ENCODE measurements at regions not wholly inside any gene's neighbourhood (a gene's known extent, or its start where the extent isn't known, plus 50 kb on each side); places are given as distances from the start of the nearest gene placed in this dataset.

DNA sequence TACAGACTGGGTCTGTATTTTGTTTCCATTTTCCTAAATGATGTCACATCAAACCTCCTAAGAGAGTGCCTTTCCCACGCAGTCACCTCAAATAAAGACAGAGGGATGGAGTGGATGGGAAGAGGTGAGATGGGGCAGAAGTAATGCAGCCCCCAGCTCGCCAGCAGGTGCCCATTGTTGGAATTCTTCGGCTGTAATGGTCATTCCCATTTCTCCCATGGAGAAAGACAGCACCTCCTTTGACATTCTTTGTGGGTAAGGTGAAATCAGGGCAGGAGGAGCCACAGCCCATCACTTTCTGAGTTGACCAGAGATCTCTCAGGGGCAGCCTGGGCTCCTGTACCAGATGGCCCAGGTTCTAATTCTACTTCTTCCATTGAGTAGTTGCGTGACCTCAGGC is 84.4 kb upstream of the NR2F2 start:
- H3K27me3 ChIP-seq (ENCODE audit: insufficient read depth, low read length), result no peaks in the 10 kb centered on the region
- H3K9me3 ChIP-seq (ENCODE audit: low read length), result peaks cover 7% of the 10 kb centered on the region
- peaks cover 6% of the 10 kb centered on the region for H3K36me3 ChIP-seq (ENCODE audit: insufficient read depth, low read length)
- H3K4me1 ChIP-seq (ENCODE audit: insufficient read depth, low read length), result peaks cover 3% of the 10 kb centered on the region
- H3K4me3 ChIP-seq (ENCODE audit: low read length), result no peak overlapping the region
- H2AFZ ChIP-seq (ENCODE audit: low read depth, low read length), result no peak overlapping the region

DNA sequence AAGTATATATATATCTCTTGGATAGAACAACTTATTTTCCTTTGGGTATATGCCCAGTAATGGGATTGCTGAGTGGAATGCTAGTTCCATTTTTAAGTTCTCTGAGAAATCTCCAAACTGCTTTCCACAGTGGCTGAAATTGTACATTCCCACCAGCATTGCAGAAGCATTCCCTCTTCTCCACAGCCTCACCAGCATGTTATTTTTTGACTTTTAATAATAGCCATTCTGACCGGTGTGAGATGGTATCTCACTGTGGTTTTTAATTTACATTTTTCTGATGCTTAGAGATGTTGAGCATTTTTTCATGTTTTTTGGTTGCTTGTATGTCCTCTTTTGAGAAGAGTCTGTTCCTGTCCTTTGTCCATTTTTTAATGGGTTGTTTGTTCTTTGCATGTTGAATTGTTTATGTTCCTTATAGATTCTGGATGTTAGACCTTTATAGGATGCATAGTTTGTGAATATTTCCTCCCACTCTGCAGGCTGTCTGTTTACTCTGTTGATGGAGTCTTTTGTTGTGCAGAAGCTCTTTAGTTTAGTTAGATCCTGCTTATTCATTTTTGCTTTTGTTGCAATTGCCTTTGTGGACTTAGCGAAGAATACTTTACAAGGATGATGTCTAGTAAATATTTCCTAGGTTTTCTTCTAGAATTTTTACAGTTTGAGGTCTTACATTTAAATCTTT is 82.7 kb upstream of the NR2F2 start:
- Histone ChIP-seq H3K27me3 (ENCODE audit: insufficient read depth, low read length) (no peaks in the 10 kb centered on the region), H3K4me1 (ENCODE audit: insufficient read depth, low read length) (peaks cover 3% of the 10 kb centered on the region), H2AFZ (ENCODE audit: low read depth, low read length) (no peak overlapping the region), H3K36me3 (ENCODE audit: insufficient read depth, low read length) (peaks cover 15% of the 10 kb centered on the region), H3K4me3 (ENCODE audit: low read length) (no peak overlapping the region), H3K9me3 (ENCODE audit: low read length) (peaks cover 7% of the 10 kb centered on the region)

DNA sequence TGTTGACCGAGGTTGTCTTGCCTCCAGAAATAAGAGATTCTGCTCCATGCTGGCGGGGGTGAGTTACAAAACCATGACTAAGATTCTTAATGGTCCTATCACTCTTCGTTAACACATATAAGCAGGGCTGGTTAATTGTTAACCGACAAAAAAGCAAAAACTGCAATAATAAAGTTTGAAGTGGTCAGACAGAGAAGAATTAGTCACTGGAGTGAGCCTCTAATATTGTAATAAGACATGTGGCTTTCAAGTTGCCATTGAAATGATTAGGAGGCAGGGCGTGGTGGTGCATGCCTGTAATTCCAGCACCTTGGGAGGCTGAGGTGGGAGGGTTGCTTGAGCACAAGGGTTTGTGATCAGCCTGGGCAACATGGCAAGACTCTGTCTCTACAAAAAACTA is 78.4 kb upstream of the NR2F2 start:
- Histone ChIP-seq H3K9me3 (ENCODE audit: low read length) (peaks cover 4% of the 10 kb centered on the region), H3K4me1 (ENCODE audit: insufficient read depth, low read length) (peaks cover 8% of the 10 kb centered on the region), H2AFZ (ENCODE audit: low read depth, low read length) (no peak overlapping the region), H3K4me3 (ENCODE audit: low read length) (no peak overlapping the region), H3K36me3 (ENCODE audit: insufficient read depth, low read length) (peaks cover 33% of the 10 kb centered on the region), H3K27me3 (ENCODE audit: insufficient read depth, low read length) (no peaks in the 10 kb centered on the region)

DNA sequence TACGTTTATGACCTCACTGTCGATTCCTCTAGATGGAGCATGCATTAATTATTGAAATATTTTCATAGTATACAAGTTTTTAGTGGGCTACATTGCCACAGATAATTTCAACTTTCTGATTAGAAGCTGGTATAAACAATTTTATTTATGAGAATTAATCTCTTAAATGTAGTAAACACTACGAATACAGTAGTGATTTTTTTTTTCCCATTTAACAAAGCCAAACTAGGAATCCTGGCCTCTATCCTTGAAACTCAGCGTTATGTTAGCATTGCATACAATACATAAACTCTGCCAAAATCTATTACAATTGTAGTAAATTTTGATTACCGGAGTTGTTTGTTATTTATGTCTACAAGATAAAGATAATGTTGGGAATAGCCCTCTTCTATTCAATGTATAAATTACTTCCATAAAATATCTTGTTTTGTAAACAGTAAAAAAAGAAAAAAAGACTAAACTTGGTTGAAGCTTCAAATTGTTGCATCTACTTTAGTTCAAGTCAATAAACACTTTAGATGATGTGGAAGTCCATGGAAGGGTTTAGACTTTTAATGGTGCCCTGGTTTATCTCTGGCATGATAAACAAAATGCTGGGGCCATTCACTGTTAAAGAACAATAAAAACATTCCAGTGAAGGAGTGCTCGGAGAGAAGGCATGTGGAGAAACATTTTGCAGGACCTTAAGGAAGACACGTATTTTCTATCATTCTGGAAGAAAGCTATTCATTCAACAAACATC is 77.3 kb upstream of the NR2F2 start:
- H2AFZ ChIP-seq (ENCODE audit: low read depth, low read length), result no peak overlapping the region
- peaks cover 33% of the 10 kb centered on the region for H3K36me3 ChIP-seq (ENCODE audit: insufficient read depth, low read length)
- no peaks in the 10 kb centered on the region for H3K27me3 ChIP-seq (ENCODE audit: insufficient read depth, low read length)
- H3K4me1 ChIP-seq (ENCODE audit: insufficient read depth, low read length), result peaks cover 8% of the 10 kb centered on the region
- peaks cover 2% of the 10 kb centered on the region for H3K9me3 ChIP-seq (ENCODE audit: low read length)
- H3K4me3 ChIP-seq (ENCODE audit: low read length), result no peak overlapping the region

DNA sequence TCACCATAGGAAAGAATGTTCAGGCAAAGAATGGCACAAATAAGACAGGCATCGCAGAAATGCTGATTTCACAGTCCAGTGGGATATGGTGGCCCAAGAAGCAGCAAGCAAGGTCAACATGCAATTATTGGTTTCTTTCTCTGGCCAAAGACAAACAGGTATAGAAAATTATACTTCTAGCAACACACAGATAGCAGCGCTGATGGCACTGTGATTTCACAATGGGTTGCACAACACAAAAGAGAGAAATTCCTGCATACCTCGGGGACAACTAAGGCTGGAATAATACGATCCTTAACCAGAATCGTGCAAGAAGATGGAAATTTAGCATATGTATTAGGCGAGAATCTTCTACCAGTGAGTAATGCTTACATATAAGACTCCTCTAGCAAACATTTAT is 76.3 kb upstream of the NR2F2 start:
- Histone ChIP-seq H2AFZ (ENCODE audit: low read depth, low read length) (no peak overlapping the region), H3K4me3 (ENCODE audit: low read length) (no peak overlapping the region), H3K36me3 (ENCODE audit: insufficient read depth, low read length) (peaks cover 33% of the 10 kb centered on the region), H3K4me1 (ENCODE audit: insufficient read depth, low read length) (peaks cover 8% of the 10 kb centered on the region), H3K27me3 (ENCODE audit: insufficient read depth, low read length) (no peaks in the 10 kb centered on the region), H3K9me3 (ENCODE audit: low read length) (peaks cover 2% of the 10 kb centered on the region)

DNA sequence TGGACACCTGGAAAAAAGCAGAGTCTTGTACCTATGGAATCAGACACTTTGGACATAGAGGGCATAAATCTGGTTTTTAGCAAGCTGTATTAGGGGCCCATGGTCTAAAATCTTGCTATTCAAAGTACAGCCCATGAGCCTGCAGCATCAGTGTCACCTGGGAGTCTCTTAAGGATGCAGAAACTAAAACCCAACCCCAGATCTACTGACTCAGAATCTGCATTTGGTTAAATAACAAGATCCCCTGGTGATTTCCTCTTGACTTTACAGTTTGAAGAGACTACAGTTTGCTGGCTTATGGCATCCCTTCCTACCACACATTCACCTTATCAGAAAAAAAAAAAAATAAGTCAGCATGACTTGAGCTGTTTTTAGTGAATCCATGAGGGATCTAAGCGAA is 74.9 kb upstream of the NR2F2 start:
- H3K9me3 ChIP-seq (ENCODE audit: low read length), result no peaks in the 10 kb centered on the region
- peaks cover 8% of the 10 kb centered on the region for H3K4me1 ChIP-seq (ENCODE audit: insufficient read depth, low read length)
- H3K27me3 ChIP-seq (ENCODE audit: insufficient read depth, low read length), result no peaks in the 10 kb centered on the region
- H2AFZ ChIP-seq (ENCODE audit: low read depth, low read length), result no peak overlapping the region
- peaks cover 32% of the 10 kb centered on the region for H3K36me3 ChIP-seq (ENCODE audit: insufficient read depth, low read length)
- H3K4me3 ChIP-seq (ENCODE audit: low read length), result no peak overlapping the region

DNA sequence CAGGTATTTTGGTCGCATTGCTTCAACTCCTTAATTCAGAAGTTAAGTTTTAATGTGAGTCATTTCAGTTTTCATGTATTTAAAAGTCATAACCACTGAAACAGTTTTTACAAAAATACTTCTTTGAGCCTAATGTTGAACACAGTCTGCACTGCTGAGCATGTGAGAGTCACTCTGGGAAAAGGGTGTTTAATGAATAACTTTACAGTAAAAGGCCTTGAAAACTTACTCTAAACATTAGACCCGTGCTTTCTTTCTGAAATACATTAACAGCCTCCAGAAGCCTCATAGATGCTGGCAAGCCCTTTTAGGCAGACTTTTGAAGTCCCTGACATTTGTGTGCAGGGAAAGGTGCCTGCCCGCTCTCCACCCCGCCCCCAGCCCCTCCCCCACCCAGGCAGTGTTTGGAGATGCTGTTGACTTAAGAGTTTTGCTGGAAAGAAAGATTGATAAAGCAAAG is 68.9 kb upstream of the NR2F2 start:
- H3K36me3 ChIP-seq (ENCODE audit: insufficient read depth, low read length), result peaks cover 3% of the 10 kb centered on the region
- no peaks in the 10 kb centered on the region for H3K27me3 ChIP-seq (ENCODE audit: insufficient read depth, low read length)
- H2AFZ ChIP-seq (ENCODE audit: low read depth, low read length), result no peak overlapping the region
- no peaks in the 10 kb centered on the region for H3K9me3 ChIP-seq (ENCODE audit: low read length)
- H3K4me1 ChIP-seq (ENCODE audit: insufficient read depth, low read length), result peaks cover 26% of the 10 kb centered on the region
- no peak overlapping the region for H3K4me3 ChIP-seq (ENCODE audit: low read length)

DNA sequence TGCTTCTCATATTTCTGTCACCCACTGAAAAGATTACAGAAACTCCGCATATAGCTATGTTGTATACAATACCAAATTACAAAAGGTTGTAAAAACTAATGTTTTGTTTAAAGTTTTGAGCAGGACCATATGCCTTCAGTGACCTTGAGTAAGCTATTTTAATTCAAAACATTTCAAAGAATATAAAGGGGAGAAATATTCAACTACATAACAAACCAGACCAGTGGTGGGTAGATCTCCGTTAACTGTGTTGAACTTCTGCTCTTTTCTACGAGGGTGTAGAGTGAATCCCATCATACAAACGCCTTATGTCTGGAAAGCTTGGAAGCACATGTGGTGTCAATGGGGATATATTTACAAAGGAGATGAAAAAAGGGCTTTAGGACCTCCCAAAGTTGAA is 68.4 kb upstream of the NR2F2 start:
- Histone ChIP-seq H3K4me3 (ENCODE audit: low read length) (no peak overlapping the region), H3K36me3 (ENCODE audit: insufficient read depth, low read length) (peaks cover 3% of the 10 kb centered on the region), H3K27me3 (ENCODE audit: insufficient read depth, low read length) (no peaks in the 10 kb centered on the region), H3K4me1 (ENCODE audit: insufficient read depth, low read length) (peaks cover 28% of the 10 kb centered on the region), H3K9me3 (ENCODE audit: low read length) (no peaks in the 10 kb centered on the region), H2AFZ (ENCODE audit: low read depth, low read length) (no peak overlapping the region)

DNA sequence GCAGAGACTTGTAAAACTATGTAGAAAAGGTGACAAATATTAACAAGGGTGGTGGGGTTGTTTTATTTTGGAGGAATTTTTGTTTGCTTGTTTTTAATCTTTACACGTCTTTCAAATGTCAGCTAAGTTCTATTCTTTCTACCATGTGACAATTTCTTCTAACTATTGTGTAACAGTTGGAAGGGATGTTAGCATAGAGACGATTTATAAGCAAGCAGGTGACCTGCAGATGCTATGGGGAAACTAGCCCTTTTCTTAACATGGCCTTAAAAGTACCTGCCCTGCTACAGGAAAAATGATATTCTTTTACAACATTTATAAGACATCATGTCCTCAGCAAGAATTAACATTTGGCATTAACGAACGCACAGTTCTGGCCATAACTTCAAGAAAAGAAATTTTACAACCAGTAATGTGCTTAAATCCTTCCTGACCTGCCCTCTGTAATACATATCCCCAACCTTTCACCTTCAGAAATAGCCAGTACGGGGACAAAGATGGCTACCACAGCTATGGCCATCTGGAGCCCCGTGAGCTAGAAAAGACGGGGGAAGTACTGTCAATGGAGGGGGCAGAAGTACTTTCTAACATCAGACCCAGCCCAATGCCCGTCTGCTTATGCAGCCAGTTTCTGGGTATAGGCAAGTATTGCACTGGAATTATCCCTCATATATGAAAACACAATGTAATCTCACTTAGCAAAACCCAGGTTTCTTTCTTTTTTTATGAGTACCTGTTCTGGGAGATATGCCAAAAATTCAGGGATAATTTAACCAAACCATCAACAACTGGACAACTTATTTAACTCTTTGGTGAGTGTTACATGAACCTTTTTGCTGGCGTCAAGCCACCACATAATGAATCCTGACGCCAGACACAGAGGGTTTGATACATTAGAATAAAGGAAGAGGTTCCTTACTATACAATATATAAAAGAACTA is 67.7 kb upstream of the NR2F2 start:
- H3K4me1 ChIP-seq (ENCODE audit: insufficient read depth, low read length), result peaks cover 28% of the 10 kb centered on the region
- no peak overlapping the region for H3K4me3 ChIP-seq (ENCODE audit: low read length)
- no peaks in the 10 kb centered on the region for H3K27me3 ChIP-seq (ENCODE audit: insufficient read depth, low read length)
- H2AFZ ChIP-seq (ENCODE audit: low read depth, low read length), result no peak overlapping the region
- H3K36me3 ChIP-seq (ENCODE audit: insufficient read depth, low read length), result peaks cover 9% of the 10 kb centered on the region
- H3K9me3 ChIP-seq (ENCODE audit: low read length), result peaks cover 3% of the 10 kb centered on the region

DNA sequence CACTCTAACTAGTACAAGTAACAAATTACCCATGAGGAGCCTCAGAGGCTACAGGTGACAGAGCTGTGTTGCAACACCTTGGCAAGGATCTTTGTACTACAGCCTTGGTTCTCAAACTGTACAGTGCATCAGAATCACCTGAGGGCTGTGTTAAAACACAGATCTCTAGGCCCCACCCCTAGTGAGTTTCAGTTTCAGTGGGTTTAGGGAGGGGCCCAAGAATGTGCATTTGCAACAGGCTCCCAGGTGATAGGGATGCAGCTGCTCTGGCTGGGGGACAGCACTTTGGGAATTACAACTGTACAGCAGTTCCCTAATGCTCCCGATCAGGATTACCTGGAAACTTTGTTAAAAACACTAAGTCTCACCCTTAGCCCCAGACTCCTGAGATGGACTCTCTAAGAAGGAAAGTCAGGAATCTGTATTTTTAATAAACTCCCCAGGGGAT is 66.1 kb upstream of the NR2F2 start:
- Histone ChIP-seq H3K27me3 (ENCODE audit: insufficient read depth, low read length) (no peaks in the 10 kb centered on the region), H2AFZ (ENCODE audit: low read depth, low read length) (no peak overlapping the region), H3K36me3 (ENCODE audit: insufficient read depth, low read length) (peaks cover 19% of the 10 kb centered on the region), H3K4me1 (ENCODE audit: insufficient read depth, low read length) (peaks cover 28% of the 10 kb centered on the region), H3K4me3 (ENCODE audit: low read length) (no peak overlapping the region), H3K9me3 (ENCODE audit: low read length) (peaks cover 8% of the 10 kb centered on the region)

DNA sequence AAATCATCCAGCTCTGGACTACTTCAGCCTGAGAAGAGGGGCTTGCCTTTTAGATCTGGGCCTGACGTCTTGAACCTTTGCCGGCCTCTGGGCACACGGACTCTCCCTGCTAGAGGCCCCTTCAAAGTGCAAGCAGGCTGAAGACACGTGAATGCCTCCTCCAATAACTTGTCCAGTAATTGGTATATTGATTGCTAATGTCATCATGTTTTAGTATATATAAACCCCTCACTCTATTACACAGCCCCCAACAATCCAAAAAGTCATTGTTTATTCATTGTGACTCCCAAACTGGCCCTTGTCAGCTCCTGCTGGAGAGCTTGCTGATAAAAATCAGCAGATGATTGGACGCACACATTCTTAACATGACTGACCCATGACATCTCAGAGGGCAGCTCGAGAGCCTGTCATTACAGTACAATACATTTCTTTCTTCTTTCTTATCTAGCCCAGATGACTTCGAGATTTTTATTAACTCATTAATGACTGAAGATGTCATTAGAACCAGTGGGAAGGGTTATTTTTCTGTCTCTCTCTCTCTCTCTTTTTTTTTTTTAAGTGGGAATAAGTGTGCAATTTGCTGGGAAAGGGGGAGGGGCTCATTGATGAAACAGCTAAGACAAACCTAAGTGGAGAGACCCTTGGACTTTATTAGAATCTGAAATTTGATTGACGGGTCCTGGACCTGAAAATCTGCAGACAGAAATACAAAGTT is 65.5 kb upstream of the NR2F2 start:
- peaks cover 24% of the 10 kb centered on the region for H3K36me3 ChIP-seq (ENCODE audit: insufficient read depth, low read length)
- H3K4me1 ChIP-seq (ENCODE audit: insufficient read depth, low read length), result peaks cover 28% of the 10 kb centered on the region
- no peak overlapping the region for H3K4me3 ChIP-seq (ENCODE audit: low read length)
- no peak overlapping the region for H2AFZ ChIP-seq (ENCODE audit: low read depth, low read length)
- H3K27me3 ChIP-seq (ENCODE audit: insufficient read depth, low read length), result no peaks in the 10 kb centered on the region
- H3K9me3 ChIP-seq (ENCODE audit: low read length), result peaks cover 8% of the 10 kb centered on the region

DNA sequence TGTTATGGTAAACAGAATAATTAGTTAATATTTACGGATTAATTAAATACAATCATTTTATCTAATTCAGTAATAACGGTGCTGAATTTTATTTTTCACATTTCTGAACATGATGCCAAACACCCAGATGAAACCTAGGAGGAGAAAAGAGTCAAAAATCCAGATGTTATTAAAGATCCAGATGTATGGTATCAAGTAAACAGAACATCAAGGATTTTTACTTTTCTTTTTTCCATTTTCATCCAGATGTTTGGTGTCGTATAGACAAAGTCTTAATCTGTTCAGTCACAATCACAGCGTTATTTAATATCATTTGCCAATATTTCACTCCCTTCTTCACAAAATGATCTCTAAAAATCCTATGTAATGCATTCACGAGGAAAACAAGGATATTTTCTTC is 64.0 kb upstream of the NR2F2 start:
- Histone ChIP-seq H2AFZ (ENCODE audit: low read depth, low read length) (no peak overlapping the region), H3K36me3 (ENCODE audit: insufficient read depth, low read length) (peaks cover 30% of the 10 kb centered on the region), H3K4me3 (ENCODE audit: low read length) (no peak overlapping the region), H3K27me3 (ENCODE audit: insufficient read depth, low read length) (no peaks in the 10 kb centered on the region), H3K9me3 (ENCODE audit: low read length) (peaks cover 8% of the 10 kb centered on the region), H3K4me1 (ENCODE audit: insufficient read depth, low read length) (peaks cover 28% of the 10 kb centered on the region)

Measured in neuron (in vitro differentiated cells).